GM19455 (cell line): ENCODE measurements at regions not wholly inside any gene's neighbourhood (a gene's known extent, or its start where the extent isn't known, plus 50 kb on each side); places are given as distances from the start of the nearest gene placed in this dataset.
"Not testable (repeated sequence)": the region's sequence is repeated elsewhere in the genome, so short reads cannot be mapped to it uniquely, and the experiment has no call there.

ENCODE experiments used
- ATAC-seq: cut with Tn5 transposase; IDR thresholded peaks from one replicate; pipeline ENCODE4 v1.9.1; 2021; ENCODE audit not compliant: unreplicated experiment

DNA sequence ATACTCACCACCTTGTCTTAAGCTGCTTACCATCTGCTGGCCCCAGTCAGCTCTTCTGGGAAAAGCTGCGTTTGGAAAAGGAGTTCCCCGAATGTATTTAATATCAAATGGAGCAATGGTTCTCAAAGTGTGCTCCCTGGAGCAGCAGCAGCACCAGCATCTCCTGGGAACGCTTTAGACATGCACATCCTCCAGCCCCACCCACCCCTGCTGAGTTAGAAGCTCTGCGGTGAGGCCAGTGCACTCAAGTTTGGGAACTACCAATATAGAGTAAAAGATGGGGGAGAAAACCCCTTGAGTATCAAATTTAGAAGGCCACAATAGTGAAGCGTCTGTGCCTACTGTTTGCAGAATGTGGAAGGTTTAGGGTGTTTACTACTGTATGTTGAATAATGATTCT is 124.0 kb upstream of the TOPAZ1 start:
- ATAC-seq = no peak

GRCh38 chr3:44120721-44121582 is 120.7 kb upstream of the TOPAZ1 start:
- ATAC-seq = no peak

GRCh38 chr3:44125246-44125645 is 116.4 kb upstream of the TOPAZ1 start:
- ATAC-seq = no peak

GRCh38 chr3:44125882-44126281 is 115.8 kb upstream of the TOPAZ1 start:
- ATAC-seq = no peak

DNA sequence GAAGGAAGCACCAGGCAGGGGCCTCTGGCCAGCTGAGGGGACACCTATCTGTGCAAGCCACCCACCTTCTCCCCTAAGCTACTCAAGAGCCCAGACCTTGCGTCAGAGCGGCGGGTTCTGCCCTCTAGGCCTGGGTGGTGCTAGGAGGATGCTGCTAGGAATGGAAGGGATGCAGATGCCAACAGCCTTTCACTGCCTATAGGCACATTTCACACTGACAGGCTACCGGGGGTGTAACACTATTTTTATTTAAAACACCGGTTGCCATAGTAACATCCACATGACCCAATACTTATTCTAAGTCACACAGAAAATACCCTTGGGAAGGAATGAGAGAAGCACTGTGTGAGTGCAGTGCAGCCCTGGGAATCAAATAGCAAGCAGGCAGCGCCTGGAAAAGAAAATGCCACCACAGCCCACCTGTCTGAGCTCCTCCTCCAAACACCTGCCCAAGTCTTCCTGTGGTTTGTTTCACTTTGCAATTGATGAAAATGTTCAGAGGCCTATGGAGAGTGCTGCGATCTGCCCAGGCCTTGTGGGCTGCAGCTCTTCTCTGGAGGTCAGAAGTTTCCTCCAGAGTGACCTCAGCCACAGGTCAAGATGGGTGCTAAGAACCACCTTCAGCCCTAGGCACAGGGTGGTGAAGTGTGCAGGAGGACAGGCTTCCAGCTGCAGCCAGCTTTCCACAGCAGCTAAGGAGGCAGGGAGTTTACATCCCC is 113.5 kb upstream of the TOPAZ1 start:
- no peak for ATAC-seq

DNA sequence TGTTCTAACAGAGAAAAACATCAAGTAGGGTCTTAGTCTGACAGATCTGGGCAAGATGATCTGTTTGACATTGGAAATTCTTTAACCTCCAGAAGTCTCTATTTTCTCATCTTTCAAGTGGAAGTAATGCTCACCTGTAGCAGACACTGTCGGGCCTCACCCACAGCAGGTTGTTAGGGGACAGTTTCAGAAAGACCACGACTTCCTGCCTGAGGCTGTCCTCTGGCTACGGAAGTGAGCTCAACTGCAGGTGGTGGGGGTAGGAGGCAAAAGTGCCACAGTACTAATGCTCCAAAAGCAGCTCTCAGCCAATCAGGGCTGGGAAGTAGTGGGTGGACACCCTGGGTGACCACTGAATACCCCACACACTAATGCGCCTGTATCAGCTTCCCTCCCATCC is 111.4 kb upstream of the TOPAZ1 start:
- ATAC-seq = no peak

DNA sequence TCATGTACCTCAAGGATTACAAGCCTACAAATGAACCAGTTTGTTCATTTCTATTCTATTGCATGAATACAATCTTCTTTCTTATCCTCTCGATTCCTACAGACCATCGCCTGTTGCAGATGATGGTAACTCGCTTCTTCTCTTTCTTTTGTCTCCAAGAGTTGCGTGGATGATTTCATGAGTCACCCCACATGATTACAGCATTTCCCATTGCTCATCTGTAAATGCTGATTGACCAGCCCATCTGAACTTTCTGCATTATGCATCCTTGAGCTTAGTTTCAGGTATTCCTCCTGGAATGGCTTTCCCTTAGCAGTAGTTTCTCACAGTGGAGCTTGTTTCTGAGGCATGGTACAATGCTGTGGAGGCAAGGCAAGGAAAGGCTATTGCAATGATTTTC is 109.6 kb upstream of the TOPAZ1 start:
- no peak for ATAC-seq

DNA sequence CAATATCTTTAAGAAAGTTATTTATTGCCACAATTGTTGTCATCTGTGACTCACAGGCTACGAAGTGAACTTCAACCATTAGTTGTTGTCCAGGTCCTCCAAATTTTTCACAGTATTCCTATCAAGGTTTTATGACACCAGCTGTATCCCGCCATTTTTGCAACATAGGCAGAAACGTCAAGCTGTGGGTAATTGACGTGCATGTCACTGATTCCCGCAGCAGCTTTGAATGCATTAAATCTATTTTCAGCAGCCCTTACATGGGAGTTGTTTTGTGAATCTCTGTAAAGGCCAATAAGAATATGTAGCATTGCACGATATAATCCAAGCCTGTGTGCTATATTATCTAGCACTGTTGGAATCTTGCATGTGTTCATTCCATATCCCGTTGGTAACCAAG is 109.1 kb upstream of the TOPAZ1 start:
- no peak for ATAC-seq

- no peak for ATAC-seq
Measured at GRCh38 chr3:44136421-44136820, 105.3 kb upstream of the TOPAZ1 start.

DNA sequence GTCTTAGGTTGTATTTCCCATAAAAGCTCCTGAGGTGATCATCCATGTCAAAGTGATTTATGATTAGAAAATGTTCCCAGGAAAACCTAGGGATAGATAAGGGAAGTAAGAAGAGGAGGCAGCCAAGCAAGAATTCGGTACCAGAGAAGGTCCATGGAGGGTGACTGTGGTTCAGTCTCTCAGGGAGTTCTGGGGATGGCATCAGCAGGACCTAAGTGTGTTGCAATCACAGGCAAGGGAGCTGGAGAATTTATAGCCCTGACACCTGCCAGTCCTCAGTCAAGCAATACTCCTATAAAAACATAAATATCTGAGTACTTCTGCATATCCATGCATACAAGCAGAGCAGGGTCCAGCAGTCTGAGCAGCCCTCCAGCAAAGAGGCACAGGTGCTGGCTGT is 95.6 kb upstream of the TOPAZ1 start:
- ATAC-seq = no peak

GRCh38 chr3:44159696-44160300 is 81.9 kb upstream of the TOPAZ1 start:
- ATAC-seq = no peak

- no peak for ATAC-seq
Measured at GRCh38 chr3:44160818-44161217, 80.9 kb upstream of the TOPAZ1 start.

DNA sequence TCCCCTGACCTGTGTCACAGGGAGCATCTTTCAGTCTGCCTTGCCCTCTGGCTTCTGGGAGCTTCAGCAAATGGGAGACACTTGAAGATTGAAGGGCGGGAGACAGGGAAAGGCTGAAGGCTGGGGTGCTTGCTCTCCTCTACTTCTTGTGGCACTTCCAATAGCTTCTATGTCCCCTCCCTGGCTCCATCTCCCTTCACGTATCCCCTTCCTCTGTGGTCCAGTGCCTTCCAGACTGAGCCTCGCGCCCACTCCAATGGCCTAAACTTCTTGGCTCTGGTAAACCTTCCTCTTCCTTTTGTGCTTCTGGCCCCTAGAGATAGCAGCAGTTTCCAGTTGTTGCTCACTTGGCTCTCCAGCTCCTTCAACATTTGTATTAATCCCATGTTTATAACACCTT is 69.8 kb upstream of the TOPAZ1 start:
- ATAC-seq = no peak

DNA sequence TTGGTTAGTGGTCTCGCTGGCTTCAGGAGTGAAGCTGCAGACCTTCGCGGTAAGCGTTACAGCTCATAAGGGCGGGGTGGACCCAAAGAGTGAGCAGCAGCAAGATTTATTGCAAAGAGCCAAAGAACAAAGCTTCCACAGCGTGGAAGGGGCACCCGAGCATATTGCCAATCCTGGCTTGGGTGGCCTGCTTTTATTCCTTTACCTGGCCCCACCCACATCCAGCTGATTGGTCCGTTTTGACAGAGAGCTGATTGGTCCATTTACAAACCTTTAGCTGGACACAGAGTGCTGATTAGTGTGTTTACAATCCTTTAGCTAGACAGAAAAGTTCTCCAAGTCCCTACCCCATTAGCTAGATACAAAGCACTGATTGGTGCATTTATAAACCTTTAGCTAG is 69.0 kb upstream of the TOPAZ1 start:
- not testable (repeated sequence) for ATAC-seq

GRCh38 chr3:44173263-44173662 is 68.4 kb upstream of the TOPAZ1 start:
- no peak for ATAC-seq

GRCh38 chr3:44175070-44175469 is 66.6 kb upstream of the TOPAZ1 start:
- ATAC-seq = no peak

DNA sequence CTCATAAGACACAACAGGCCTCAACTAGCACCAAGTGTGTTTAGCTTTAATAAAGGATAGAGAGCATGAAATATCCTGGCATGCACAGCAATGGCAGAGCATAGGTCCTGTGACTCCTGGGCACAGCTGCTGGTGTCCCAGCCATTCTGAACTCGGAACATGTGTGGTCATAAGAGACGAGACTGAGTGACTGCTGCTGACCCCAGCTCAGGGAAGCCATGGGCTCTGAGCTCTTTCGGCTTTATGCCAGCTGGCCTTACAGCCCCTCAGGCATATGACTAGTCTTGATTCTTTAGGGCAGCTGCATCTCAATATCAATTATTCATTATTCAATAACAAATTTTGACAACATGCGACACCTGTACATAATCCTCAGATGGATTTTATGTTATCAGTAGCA is 62.4 kb upstream of the TOPAZ1 start:
- no peak for ATAC-seq

GRCh38 chr3:44184319-44184953 is 57.2 kb upstream of the TOPAZ1 start:
- ATAC-seq = no peak

DNA sequence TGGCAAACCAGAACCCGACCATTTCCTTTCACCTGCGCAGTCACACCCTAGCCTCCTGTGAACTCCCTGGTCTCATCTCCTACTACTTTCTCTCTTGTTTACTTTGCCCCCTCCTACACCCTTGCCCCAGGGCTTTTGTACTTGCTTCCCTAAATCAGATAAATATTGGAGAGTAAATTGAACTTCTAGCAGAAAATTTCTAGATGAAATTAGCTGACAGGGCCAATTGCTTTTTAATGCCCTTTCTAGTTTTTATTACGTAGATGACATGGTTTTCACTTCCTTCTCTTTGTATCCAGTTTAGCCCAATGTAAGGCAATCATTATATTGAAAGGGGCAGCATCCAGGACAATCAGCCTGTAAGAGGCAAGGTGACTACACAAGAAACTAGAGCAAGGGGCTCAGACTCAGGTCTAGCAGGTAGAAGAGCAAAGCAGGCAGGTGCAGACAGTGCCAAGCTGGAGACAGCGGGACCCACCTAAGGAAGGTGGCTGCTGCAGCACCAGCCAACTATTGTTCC is 56.2 kb upstream of the TOPAZ1 start:
- no peak for ATAC-seq

DNA sequence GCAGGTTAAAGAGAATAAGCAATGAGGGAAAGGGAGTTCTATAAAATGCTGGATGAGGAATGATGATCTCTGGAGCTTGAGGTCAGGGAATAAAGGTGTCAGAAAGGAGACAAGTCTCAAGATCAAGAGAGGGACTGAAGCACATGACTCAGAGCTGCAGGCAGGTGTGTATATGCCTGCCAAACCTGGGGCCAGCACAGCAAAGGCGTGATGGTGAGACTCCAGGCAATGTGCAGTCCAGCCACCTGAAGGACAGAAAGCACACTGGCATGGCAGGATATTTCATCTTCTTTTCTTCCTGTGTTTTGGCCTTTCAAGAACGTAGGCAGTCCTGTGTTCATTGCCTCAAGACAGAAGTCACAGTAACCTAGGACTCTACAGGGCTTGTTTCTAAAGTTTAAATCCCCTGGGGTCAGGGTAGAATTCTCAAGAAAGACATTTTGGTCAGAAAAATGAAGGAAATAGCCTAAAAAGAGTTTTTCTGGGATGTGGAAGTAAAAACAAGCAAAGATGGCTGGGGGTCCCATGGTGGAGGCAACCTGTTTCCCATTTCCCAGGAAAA is 55.5 kb upstream of the TOPAZ1 start:
- ATAC-seq = no peak

GRCh38 chr3:44186712-44187111 is 55.0 kb upstream of the TOPAZ1 start:
- ATAC-seq = no peak
